ENCODE measurements at regions not wholly inside any gene's neighbourhood (a gene's known extent, or its start where the extent isn't known, plus 50 kb on each side); places are given as distances from the start of the nearest gene placed in this dataset.
"Not testable (repeated sequence)": the region's sequence is repeated elsewhere in the genome, so short reads cannot be mapped to it uniquely, and the experiment has no call there.

- no peak for DNase-seq
- Histone ChIP-seq H3K4me1 (peaks cover 0 to 4% (median 0%) of the 10 kb centered on the region in 4 donors), H3K36me3 (no peaks in the 10 kb centered on the region), H3K27ac (no peak overlapping the region), H3K4me3 (no peak overlapping the region), H3K9me3 (no peaks in the 10 kb centered on the region), H3K27me3 (no peaks in the 10 kb centered on the region)
- TF ChIP-seq POLR2A (IDR thresholded peaks at IDR 0.05): no peak
Observed at GRCh38 chr18:10252494-10252893, 201.9 kb upstream of the APCDD1 start.

- no peaks in the 10 kb centered on the region for H3K4me1 ChIP-seq
- no peaks in the 10 kb centered on the region for H3K27me3 ChIP-seq
- DNase-seq: no peak
- no peak for TF ChIP-seq POLR2A (IDR thresholded peaks at IDR 0.05)
- TF ChIP-seq, protein P1, sequence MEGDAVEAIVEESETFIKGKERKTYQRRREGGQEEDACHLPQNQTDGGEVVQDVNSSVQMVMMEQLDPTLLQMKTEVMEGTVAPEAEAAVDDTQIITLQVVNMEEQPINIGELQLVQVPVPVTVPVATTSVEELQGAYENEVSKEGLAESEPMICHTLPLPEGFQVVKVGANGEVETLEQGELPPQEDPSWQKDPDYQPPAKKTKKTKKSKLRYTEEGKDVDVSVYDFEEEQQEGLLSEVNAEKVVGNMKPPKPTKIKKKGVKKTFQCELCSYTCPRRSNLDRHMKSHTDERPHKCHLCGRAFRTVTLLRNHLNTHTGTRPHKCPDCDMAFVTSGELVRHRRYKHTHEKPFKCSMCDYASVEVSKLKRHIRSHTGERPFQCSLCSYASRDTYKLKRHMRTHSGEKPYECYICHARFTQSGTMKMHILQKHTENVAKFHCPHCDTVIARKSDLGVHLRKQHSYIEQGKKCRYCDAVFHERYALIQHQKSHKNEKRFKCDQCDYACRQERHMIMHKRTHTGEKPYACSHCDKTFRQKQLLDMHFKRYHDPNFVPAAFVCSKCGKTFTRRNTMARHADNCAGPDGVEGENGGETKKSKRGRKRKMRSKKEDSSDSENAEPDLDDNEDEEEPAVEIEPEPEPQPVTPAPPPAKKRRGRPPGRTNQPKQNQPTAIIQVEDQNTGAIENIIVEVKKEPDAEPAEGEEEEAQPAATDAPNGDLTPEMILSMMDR (IDR thresholded peaks at IDR 0.05): no peak
- H3K36me3 ChIP-seq: no peaks in the 10 kb centered on the region
- no peaks in the 10 kb centered on the region for H3K9me3 ChIP-seq
- H3K27ac ChIP-seq: no peak overlapping the region
- H3K4me3 ChIP-seq: no peak overlapping the region
Observed at GRCh38 chr18:10252952-10253705, 201.3 kb upstream of the APCDD1 start.

GRCh38 chr18:10256276-10256675, 198.2 kb upstream of the APCDD1 start:
- DNase-seq, H3K36me3 ChIP-seq, H3K9me3 ChIP-seq: not testable (repeated sequence)

GRCh38 chr18:10258836-10259474, 195.5 kb upstream of the APCDD1 start:
- Histone ChIP-seq H3K27ac (no peak overlapping the region), H3K36me3 (no peaks in the 10 kb centered on the region), H3K4me1 (no peaks in the 10 kb centered on the region), H3K27me3 (no peaks in the 10 kb centered on the region), H3K9me3 (no peaks in the 10 kb centered on the region), H3K4me3 (no peak overlapping the region)
- no peak for DNase-seq
- TF ChIP-seq, protein P1 (IDR thresholded peaks at IDR 0.05): no peak
- no peak for TF ChIP-seq POLR2A (IDR thresholded peaks at IDR 0.05)

More at GRCh38 chr18:10256276-10256675, 198.2 kb upstream of the APCDD1 start:
- H3K4me1 ChIP-seq, H3K27ac ChIP-seq, H3K27me3 ChIP-seq, H3K4me3 ChIP-seq: not testable (repeated sequence)

- no peak overlapping the region for H3K4me3 ChIP-seq
- no peaks in the 10 kb centered on the region for H3K36me3 ChIP-seq
- no peaks in the 10 kb centered on the region for H3K4me1 ChIP-seq
- no peak for TF ChIP-seq POLR2A (IDR thresholded peaks at IDR 0.05)
- TF ChIP-seq, protein P1 (IDR thresholded peaks at IDR 0.05): no peak
- DNase-seq: no peak
- H3K27ac ChIP-seq: no peak overlapping the region
- no peaks in the 10 kb centered on the region for H3K9me3 ChIP-seq
- H3K27me3 ChIP-seq: no peaks in the 10 kb centered on the region
Observed at GRCh38 chr18:10259901-10260300, 194.5 kb upstream of the APCDD1 start.

GRCh38 chr18:10261344-10262276, 192.8 kb upstream of the APCDD1 start:
- H3K27me3 ChIP-seq: no peaks in the 10 kb centered on the region
- no peak overlapping the region for H3K27ac ChIP-seq
- H3K9me3 ChIP-seq: no peaks in the 10 kb centered on the region
- no peak for DNase-seq
- no peaks in the 10 kb centered on the region for H3K36me3 ChIP-seq
- H3K4me1 ChIP-seq: no peaks in the 10 kb centered on the region
- no peak for TF ChIP-seq POLR2A (IDR thresholded peaks at IDR 0.05)
- TF ChIP-seq, protein P1 (IDR thresholded peaks at IDR 0.05): no peak
- H3K4me3 ChIP-seq: no peak overlapping the region
